KOPT-K1 (cell line): ENCODE measurements at regions not wholly inside any gene's neighbourhood (a gene's known extent, or its start where the extent isn't known, plus 50 kb on each side); places are given as distances from the start of the nearest gene placed in this dataset.
"Not testable (repeated sequence)": the region's sequence is repeated elsewhere in the genome, so short reads cannot be mapped to it uniquely, and the experiment has no call there.

Experiments
- H3K27ac ChIP-seq: fragments of 200-600 bp; sonication (generic); 2 replicates; pipeline ENCODE4 v1.5.1; 2016; ENCODE audit warnings: antibody characterized with exemption, mild to moderate bottlenecking, low read depth, low read length; ENCODE audit not compliant: poor library complexity, severe bottlenecking
- H3K36me3 ChIP-seq: fragments of 200-600 bp; sonication (generic); 2 replicates; pipeline ENCODE4 v1.5.1; 2017; ENCODE audit warnings: antibody characterized with exemption, mild to moderate bottlenecking, low read length, moderate library complexity; ENCODE audit not compliant: insufficient read depth
- H3K9me3 ChIP-seq: fragments of 200-600 bp; sonication (generic); 2 replicates; pipeline ENCODE4 v1.5.1; 2017; ENCODE audit warnings: antibody characterized with exemption, low read length, mild to moderate bottlenecking; ENCODE audit not compliant: insufficient read depth, poor library complexity, severe bottlenecking

DNA sequence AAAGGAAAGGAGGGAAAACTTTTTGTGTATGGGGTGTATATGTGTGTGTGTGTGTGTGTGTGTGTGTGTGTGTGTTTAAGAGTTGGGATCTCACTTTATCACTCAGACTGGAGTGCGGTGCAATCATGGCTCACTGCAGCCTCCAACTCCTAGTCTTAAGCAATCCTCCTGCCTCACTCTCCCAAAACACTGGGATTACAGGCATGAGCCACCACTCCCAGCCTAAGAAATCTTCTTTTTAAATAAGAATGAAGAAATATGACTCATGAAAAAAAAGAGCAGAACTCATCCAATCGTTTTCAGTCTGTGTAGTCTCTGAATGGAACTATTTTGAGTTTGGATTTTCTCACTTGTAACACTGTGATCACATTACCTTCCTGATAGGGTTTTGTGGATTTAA is 601.5 kb downstream of the ACTL7B start:
- Histone ChIP-seq H3K36me3 (no peaks in the 10 kb centered on the region), H3K27ac (no peak overlapping the region), H3K9me3 (no peaks in the 10 kb centered on the region)

- H3K27ac ChIP-seq, H3K36me3 ChIP-seq, H3K9me3 ChIP-seq: not testable (repeated sequence)
Observed at GRCh38 chr9:108247391-108247790, 608.4 kb downstream of the ACTL7B start.

DNA sequence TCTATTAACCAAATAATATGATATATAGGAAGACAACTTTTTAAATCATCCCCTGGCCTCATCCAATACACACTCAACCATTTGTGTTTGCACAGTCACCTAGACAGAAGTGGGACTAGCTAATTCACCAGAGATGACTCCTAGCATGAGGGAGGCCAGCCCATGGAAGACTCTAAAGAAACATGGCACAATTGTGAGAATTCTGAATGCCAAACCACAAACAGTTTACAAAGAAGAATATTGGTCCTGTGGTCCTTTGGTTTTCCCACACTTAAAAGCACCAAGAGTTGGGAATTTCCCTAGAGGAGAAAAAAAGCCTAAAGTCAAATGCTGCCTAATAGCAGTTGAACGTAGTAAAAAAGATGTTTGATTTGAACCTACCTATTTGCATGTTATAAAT is 609.9 kb downstream of the ACTL7B start:
- Histone ChIP-seq H3K36me3 (no peaks in the 10 kb centered on the region), H3K27ac (no peak overlapping the region), H3K9me3 (no peaks in the 10 kb centered on the region)

GRCh38 chr9:108245331-108245730 is 610.5 kb downstream of the ACTL7B start:
- H3K9me3 ChIP-seq = no peaks in the 10 kb centered on the region
- no peak overlapping the region for H3K27ac ChIP-seq
- H3K36me3 ChIP-seq = no peaks in the 10 kb centered on the region

- no peak overlapping the region for H3K27ac ChIP-seq
- no peaks in the 10 kb centered on the region for H3K9me3 ChIP-seq
- H3K36me3 ChIP-seq = no peaks in the 10 kb centered on the region
Observed at GRCh38 chr9:108244686-108245085, 611.1 kb downstream of the ACTL7B start.

DNA sequence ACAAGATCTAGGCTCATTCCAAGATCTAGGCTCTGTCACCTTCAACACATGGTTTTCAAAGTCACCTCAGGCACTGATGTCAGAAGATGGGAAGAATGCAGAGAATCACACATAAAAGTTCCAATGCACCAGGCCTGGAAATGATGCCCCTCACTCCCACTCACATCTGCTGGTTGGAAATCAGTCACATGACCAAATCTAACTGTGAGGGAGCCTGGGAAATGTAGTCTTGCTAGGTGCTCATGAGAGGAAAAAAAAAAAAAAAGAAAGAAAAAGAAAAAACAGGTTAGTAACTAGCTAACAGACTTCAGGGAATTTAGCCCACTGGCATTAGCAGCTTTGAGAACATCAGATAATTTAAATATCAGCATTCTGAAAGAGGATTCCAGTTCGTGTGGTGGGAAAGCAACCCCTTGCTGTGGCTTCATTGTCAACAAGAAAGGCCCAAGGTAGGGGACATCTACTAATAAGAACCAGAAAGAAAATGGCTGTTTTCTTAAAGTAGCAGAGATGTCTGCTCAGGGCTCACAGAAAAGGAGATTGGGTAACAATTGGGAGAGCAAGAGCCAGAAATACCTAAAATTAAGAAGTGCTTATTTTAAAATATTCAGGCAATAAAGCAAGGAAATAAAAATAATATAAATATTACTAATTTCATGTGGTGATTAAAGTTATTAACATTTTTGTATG is 614.3 kb downstream of the ACTL7B start:
- no peaks in the 10 kb centered on the region for H3K9me3 ChIP-seq
- H3K27ac ChIP-seq = no peak overlapping the region
- H3K36me3 ChIP-seq = no peaks in the 10 kb centered on the region

DNA sequence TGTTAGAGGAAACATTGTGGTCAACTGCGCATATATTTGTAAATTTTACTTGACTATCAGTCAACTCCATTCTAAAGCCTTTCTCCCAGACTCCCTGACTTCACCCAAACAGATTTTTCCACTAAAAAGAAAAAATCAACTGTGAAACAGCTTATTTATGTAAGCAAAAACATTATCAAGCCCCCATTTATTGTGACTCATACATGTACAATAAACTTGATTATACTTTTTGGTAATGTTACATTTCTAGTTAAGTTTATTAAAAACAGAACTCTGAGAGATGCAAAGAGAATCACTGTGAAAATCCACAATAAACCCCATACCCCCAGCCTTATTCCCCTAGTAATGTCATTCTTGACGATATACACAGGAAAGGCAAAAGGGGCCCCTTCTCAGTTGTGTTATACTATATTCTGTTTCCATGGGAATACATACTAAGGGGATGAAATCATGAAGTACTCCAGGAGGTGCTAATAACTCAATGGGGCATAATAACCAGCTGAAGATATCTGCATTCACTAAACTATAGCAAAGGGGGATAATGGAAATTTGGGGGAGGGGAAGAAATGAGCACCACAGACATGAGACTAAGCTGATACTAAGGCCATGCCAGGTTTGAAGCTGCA is 616.0 kb downstream of the ACTL7B start:
- Histone ChIP-seq H3K27ac (no peak overlapping the region), H3K36me3 (no peaks in the 10 kb centered on the region), H3K9me3 (no peaks in the 10 kb centered on the region)

DNA sequence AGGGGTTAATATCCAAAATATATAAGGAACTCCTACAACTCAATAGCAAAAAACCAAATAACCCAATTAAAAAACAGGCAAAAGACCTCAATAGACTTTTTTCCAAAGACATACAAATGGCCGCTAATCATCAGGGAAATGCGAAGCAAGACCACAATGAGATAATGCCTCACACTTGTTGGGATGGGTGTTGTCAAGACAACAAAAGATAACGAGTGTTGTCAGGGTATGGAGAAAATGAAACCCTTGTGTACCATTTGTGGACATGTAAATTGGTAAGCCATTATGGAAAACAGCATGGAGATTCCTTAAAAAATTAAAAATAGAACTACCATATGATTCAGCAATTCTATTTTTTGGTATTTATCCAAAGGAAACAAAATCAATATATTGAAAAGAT is 620.2 kb downstream of the ACTL7B start:
- no peaks in the 10 kb centered on the region for H3K36me3 ChIP-seq
- no peaks in the 10 kb centered on the region for H3K9me3 ChIP-seq
- H3K27ac ChIP-seq = no peak overlapping the region

GRCh38 chr9:108234811-108235210 is 621.0 kb downstream of the ACTL7B start:
- H3K9me3 ChIP-seq = no peaks in the 10 kb centered on the region

DNA sequence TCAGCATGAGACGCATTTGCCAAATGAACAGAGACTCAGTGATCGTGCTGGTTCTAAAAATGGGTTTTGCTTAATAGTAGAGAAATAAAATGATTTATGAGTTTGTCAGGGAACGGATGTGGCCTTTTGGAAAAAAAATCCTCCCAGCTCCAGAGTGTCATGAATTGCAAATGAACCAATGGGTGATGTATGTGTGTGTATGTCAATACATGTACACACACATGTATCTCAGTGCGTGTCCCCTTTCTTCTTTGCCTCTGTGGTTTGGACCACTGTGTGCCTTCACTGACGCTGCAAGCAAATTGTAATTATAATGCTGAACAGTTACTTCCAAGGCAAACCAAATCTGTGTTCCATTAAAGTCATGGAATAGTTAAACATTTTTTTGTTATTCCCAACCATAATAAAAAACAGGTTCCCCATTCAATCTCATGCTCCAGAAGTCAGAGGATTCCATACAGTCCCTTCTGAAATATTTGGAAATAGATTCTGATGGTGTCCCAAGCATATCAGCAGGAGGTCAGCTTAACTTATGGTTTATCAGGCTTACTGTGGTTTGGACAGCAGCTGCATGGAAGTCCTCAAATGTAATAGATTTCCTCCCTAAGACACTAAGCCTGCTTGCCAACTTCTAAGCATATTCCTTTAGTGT is 630.5 kb downstream of the ACTL7B start:
- Histone ChIP-seq H3K36me3 (no peaks in the 10 kb centered on the region), H3K9me3 (no peaks in the 10 kb centered on the region), H3K27ac (no peak overlapping the region)

More at GRCh38 chr9:108234811-108235210, 621.0 kb downstream of the ACTL7B start:
- H3K36me3 ChIP-seq = no peaks in the 10 kb centered on the region
- H3K27ac ChIP-seq = no peak overlapping the region

DNA sequence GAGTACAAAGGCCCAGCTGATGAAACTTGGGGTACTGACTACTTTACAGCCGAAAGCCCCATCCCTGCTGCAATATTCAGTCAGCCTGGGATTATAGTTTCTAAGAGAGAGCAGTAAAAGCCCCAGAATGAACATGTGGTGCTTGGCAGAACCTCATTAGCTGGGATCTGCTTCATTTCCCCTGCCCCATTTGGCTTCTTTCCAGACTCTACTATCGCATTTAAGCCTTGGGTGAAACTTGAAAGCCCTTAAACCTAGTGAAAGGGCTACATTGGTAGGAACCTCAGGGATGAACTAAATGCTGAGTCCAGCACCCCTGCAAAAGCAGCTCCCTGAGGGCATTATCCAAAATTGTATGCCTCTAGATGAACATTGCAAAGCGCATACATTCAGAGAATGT is 631.1 kb downstream of the ACTL7B start:
- no peaks in the 10 kb centered on the region for H3K36me3 ChIP-seq
- no peaks in the 10 kb centered on the region for H3K9me3 ChIP-seq
- H3K27ac ChIP-seq = no peak overlapping the region

DNA sequence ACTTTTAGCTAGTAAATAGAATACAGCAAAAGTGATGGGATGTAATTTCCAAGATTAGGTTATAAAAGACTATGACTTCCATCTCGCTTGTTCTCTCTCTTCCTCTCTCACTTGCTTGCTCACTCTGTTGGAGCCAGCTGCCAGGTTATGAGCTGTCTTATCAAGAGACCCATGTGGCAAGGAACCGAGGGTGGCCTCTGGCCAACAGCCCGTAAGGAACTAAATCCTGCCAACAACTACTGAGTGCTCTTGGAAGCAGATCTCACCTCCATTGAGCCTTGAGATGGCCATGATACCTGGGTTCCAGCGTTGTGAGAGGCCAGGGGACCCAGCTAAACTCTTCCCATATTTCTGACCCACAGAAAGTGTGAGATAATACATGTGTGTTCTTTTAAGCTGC is 636.1 kb downstream of the ACTL7B start:
- Histone ChIP-seq H3K27ac (no peak overlapping the region), H3K9me3 (no peaks in the 10 kb centered on the region), H3K36me3 (no peaks in the 10 kb centered on the region)

- Histone ChIP-seq H3K9me3 (no peaks in the 10 kb centered on the region), H3K27ac (no peak overlapping the region), H3K36me3 (no peaks in the 10 kb centered on the region)
Observed at GRCh38 chr9:108217431-108218349, 638.1 kb downstream of the ACTL7B start.

GRCh38 chr9:108213511-108213910 is 642.3 kb downstream of the ACTL7B start:
- no peaks in the 10 kb centered on the region for H3K36me3 ChIP-seq
- no peaks in the 10 kb centered on the region for H3K9me3 ChIP-seq
- H3K27ac ChIP-seq = no peak overlapping the region

GRCh38 chr9:108212184-108212583 is 643.6 kb downstream of the ACTL7B start:
- Histone ChIP-seq H3K9me3 (no peaks in the 10 kb centered on the region), H3K27ac (no peak overlapping the region), H3K36me3 (no peaks in the 10 kb centered on the region)
